Erythroblast (primary cell): ENCODE measurements at regions not wholly inside any gene's neighbourhood (a gene's known extent, or its start where the extent isn't known, plus 50 kb on each side); places are given as distances from the start of the nearest gene placed in this dataset.
"Not testable (repeated sequence)": the region's sequence is repeated elsewhere in the genome, so short reads cannot be mapped to it uniquely, and the experiment has no call there.

Experiments used
- GATA1 ChIP-seq: IDR thresholded peaks from 2 replicates; pipeline ENCODE4 v1.6.1; 2011; ENCODE audit warnings: low read depth, mild to moderate bottlenecking, control low read depth, low read length, moderate library complexity
- POLR2A ChIP-seq: IDR thresholded peaks from 2 replicates; pipeline ENCODE4 v1.6.1; 2011; ENCODE audit warnings: mild to moderate bottlenecking, low read length

DNA sequence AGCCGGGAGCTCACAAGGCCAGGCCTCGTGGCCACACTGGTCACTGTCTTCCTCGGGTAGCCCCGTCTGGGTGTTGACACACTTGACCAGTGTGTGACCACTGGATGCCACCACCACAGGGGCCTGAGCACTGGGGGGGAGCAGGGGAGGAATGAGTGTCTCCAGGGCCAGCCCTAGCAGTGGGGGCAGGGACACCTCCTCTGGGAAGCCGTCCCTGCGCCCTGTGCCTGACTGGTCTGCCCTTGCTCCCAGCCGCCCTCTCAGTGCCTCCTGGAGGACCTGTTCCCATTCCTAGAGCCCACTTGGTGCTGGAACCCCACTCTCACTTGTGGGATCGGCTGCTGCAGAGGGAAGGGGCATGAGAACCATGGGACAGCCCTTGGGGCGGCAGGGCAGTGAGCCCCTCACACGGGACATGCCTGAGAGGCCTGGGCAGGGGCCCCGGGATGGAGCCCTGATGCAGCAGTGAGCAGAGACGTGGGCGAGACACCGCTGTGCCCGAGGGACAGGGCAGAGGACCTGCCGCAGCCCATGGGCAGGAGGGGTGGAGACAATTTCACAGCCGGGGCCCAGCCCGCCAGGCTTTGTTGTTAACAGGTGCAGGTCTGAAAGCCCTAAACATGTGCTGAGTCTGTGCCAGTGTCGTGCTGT is 121.7 kb upstream of the AKAP13 start:
- not testable (repeated sequence) for TF ChIP-seq POLR2A, GATA1
